GM10248 (cell line): ENCODE measurements at regions not wholly inside any gene's neighbourhood (a gene's known extent, or its start where the extent isn't known, plus 50 kb on each side); places are given as distances from the start of the nearest gene placed in this dataset.

Experiments used
- CTCF ChIA-PET: fragments of 300-600 bp; sonication (Branson Sonifier 250); formaldehyde crosslinking; extraction: SDS; loops from one replicate; lab custom pipeline; 2021; ENCODE audit warnings: antibody characterized with exemption; lab: Yijun Ruan, JAX
- POLR2A ChIA-PET: fragments of 350-650 bp; sonication (Branson Sonifier 250); formaldehyde crosslinking; extraction: SDS; loops from one replicate; lab custom pipeline; 2020; ENCODE audit warnings: antibody characterized with exemption; lab: Yijun Ruan, JAX
- DNase-seq: peaks from one replicate; pipeline ENCODE4 v3.0.0; 2012; ENCODE audit errors: extremely low spot score
- CTCF ChIP-seq: IDR thresholded peaks from 2 replicates; pipeline ENCODE4 v1.5.1; 2012; ENCODE audit warnings: mild to moderate bottlenecking, low read depth; ENCODE audit errors: extremely low read depth, missing control alignments, control extremely low read depth

- TF ChIP-seq CTCF, result no peak
- ChIA-PET CTCF (interaction anchor here (1.2 kb wide), 1 partner anchor 10 kb away, joined by 3 read pairs; no protein-coding TSS in a partner anchor), POLR2A (no interaction called here)
Measured at GRCh38 chr2:120404941-120405758, 59.2 kb downstream of the INHBB start.

GRCh38 chr2:120405759-120406099 lies 59.8 kb downstream of the INHBB start:
- CTCF ChIA-PET, result no interaction called here
- POLR2A ChIA-PET, result no interaction called here
- no peak for TF ChIP-seq CTCF
- no peak for DNase-seq

More at GRCh38 chr2:120404941-120405758, 59.2 kb downstream of the INHBB start:
- no peak for DNase-seq

DNA sequence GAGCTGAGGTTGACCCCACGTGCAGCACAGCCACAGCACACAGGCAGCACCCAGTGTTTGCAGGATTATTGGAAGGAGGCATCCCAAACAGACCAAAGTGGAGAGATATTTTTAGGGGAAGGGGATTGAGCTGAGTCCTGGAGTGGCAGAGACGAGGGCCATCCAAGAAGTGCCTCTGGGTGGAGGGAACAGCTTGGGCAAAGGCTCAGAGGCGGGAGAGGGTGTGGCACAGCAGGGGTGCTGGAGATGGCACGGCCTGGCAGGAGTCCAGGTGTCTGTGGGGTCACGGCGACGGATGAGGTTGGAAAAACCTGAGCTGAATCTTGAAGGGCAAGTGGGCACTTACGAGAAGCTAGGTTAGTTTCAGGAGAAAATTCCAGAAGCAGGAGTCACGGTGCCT lies 60.6 kb downstream of the INHBB start:
- ChIA-PET CTCF (no interaction called here), POLR2A (no interaction called here)
- DNase-seq, result no peak
- TF ChIP-seq CTCF, result no peak

- ChIA-PET POLR2A (no interaction called here), CTCF (interaction anchor here (0.9 kb wide), 1 partner anchor 13 kb away, joined by 4 read pairs; no protein-coding TSS in a partner anchor)
- no peak for TF ChIP-seq CTCF
- no peak for DNase-seq
Measured at GRCh38 chr2:120410487-120410886, 64.6 kb downstream of the INHBB start.

DNA sequence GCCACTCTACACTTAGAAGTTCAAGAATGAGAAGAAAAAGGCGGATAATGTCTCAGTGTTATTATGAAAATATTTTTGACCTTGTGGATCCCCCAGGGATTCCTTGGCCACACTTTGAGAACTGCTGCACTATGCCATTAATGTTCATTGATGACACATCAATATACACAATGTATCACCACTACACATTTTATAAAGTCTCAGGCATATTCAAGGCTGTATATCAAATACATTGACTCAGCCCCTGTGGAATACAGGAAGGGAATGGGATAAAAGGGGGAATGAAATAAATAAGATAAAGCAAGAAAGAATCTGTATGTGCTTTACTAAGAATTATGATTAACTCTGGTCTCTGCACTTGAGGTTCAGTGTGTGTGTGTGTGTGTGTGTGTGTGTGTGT lies 69.1 kb downstream of the INHBB start:
- no peak for DNase-seq
- TF ChIP-seq CTCF, result no peak
- CTCF ChIA-PET, result no interaction called here
- POLR2A ChIA-PET, result no interaction called here

- ChIA-PET CTCF (no interaction called here), POLR2A (no interaction called here)
- DNase-seq, result no peak
- no peak for TF ChIP-seq CTCF
Measured at GRCh38 chr2:120415728-120416509, 70.0 kb downstream of the INHBB start.
